Neural cell (in vitro differentiated cells): ENCODE measurements at regions not wholly inside any gene's neighbourhood (a gene's known extent, or its start where the extent isn't known, plus 50 kb on each side); places are given as distances from the start of the nearest gene placed in this dataset.

Experiments used
- H2AFZ ChIP-seq: fragments of 200-600, 300-800 bp; sonication (generic), shearing (Covaris generic); 2 replicates; pipeline ENCODE4 v1.6.0; 2014; ENCODE audit warnings: low read depth, mild to moderate bottlenecking, antibody characterized with exemption, low read length, moderate library complexity
- H3F3A ChIP-seq: fragments of 200-600 bp; shearing (Covaris generic); 2 replicates; pipeline ENCODE4 v1.6.1; 2016; ENCODE audit warnings: mild to moderate bottlenecking, moderate library complexity, mixed read lengths, antibody characterized with exemption, low read length; ENCODE audit not compliant: insufficient read depth, poor library complexity, severe bottlenecking
- H3K27ac ChIP-seq: fragments of 200-600, 300-800 bp; sonication (generic), shearing (Covaris generic); 2 replicates; pipeline ENCODE4 v1.5.1; 2014; ENCODE audit warnings: mild to moderate bottlenecking, low read length, moderate library complexity
- H3K27me3 ChIP-seq: fragments of 300-800, 200-600 bp; sonication (generic), shearing (Covaris generic); 2 replicates; pipeline ENCODE4 v1.6.0; 2014; ENCODE audit warnings: mild to moderate bottlenecking, low read depth, low read length, moderate library complexity; ENCODE audit not compliant: insufficient read depth
- H3K36me3 ChIP-seq: fragments of 300-800, 200-600 bp; sonication (generic), shearing (Covaris generic); 2 replicates; pipeline ENCODE4 v1.5.1; 2014; ENCODE audit warnings: mild to moderate bottlenecking, antibody characterized with exemption, low read length, moderate library complexity; ENCODE audit not compliant: insufficient read depth
- H3K4me2 ChIP-seq: fragments of 300-800, 200-600 bp; sonication (generic), shearing (Covaris generic); 2 replicates; pipeline ENCODE4 v1.6.0; 2014; ENCODE audit warnings: mild to moderate bottlenecking, low read length
- H3K4me3 ChIP-seq: fragments of 300-800, 200-600 bp; sonication (generic), shearing (Covaris generic); 2 replicates; pipeline ENCODE4 v1.5.1; 2014; ENCODE audit warnings: mild to moderate bottlenecking, low read length, moderate library complexity
- H3K79me2 ChIP-seq: fragments of 200-600 bp; shearing (Covaris generic); replicated peaks from 2 replicates; pipeline ENCODE4 v1.6.0; 2014; ENCODE audit warnings: mild to moderate bottlenecking, low read length, moderate library complexity; ENCODE audit not compliant: insufficient read depth
- H3K9ac ChIP-seq: fragments of 300-800, 200-600 bp; sonication (generic), shearing (Covaris generic); 2 replicates; pipeline ENCODE4 v1.6.1; 2016; ENCODE audit warnings: mild to moderate bottlenecking, low read length, mixed read lengths
- H3K9me2 ChIP-seq: fragments of 200-600 bp; shearing (Covaris generic); 2 replicates; pipeline ENCODE4 v1.6.1; 2016; ENCODE audit warnings: mild to moderate bottlenecking, low read length, mixed read lengths; ENCODE audit not compliant: insufficient read depth
- H3K9me3 ChIP-seq: fragments of 200-600, 300-800 bp; sonication (generic), shearing (Covaris generic); 2 replicates; pipeline ENCODE4 v1.6.1; 2016; ENCODE audit warnings: mild to moderate bottlenecking, mixed run types, low read length, moderate library complexity, mixed read lengths
- H4K20me1 ChIP-seq: fragments of 200-600 bp; shearing (Covaris generic); 2 replicates; pipeline ENCODE4 v1.6.1; 2016; ENCODE audit warnings: mild to moderate bottlenecking, mixed run types; ENCODE audit not compliant: insufficient read depth
- EP300 ChIP-seq: fragments of 450-650 bp; conservative IDR thresholded peaks from 2 replicates; pipeline ENCODE4 v1.6.1; 2014; ENCODE audit warnings: antibody characterized with exemption, mild to moderate bottlenecking, moderate library complexity; ENCODE audit not compliant: poor library complexity, severe bottlenecking
- EZH2 ChIP-seq: fragments of 200-600, 300-800 bp; shearing (Covaris generic), sonication (generic); IDR thresholded peaks from 2 replicates; pipeline ENCODE4 v1.6.1; 2014; ENCODE audit warnings: antibody characterized with exemption, low read length, borderline replicate concordance, mild to moderate bottlenecking; ENCODE audit not compliant: insufficient read depth, poor library complexity, severe bottlenecking
- MXI1 ChIP-seq: fragments of 450-650 bp; conservative IDR thresholded peaks from 2 replicates; pipeline ENCODE4 v1.6.1; 2014; ENCODE audit warnings: antibody characterized with exemption, mild to moderate bottlenecking; ENCODE audit not compliant: poor library complexity, severe bottlenecking
- POLR2AphosphoS5 ChIP-seq: IDR thresholded peaks from 2 replicates; pipeline ENCODE4 v1.6.1; 2012
- RAD21 ChIP-seq: fragments of 450-650 bp; conservative IDR thresholded peaks from 2 replicates; pipeline ENCODE4 v1.6.1; 2014; ENCODE audit warnings: antibody characterized with exemption, mild to moderate bottlenecking, moderate library complexity
- SMC3 ChIP-seq: fragments of 450-650 bp; conservative IDR thresholded peaks from 2 replicates; pipeline ENCODE4 v1.6.1; 2014; ENCODE audit warnings: antibody characterized with exemption, mild to moderate bottlenecking, moderate library complexity; ENCODE audit not compliant: poor library complexity
- TAF1 ChIP-seq: IDR thresholded peaks from 2 replicates; pipeline ENCODE4 v1.6.1; 2012; ENCODE audit warnings: low read depth
- TF ChIP-seq, protein P1 (sequence below): fragments of 450-650 bp; IDR thresholded peaks from 2 replicates; pipeline ENCODE4 v1.5.1; 2014; ENCODE audit warnings: antibody characterized with exemption, mild to moderate bottlenecking, moderate library complexity; ENCODE audit not compliant: poor library complexity, severe bottlenecking
- TF ChIP-seq, protein P2 (sequence below): IDR thresholded peaks from 2 replicates; pipeline ENCODE4 v1.6.1; 2012; ENCODE audit warnings: borderline replicate concordance

DNA sequence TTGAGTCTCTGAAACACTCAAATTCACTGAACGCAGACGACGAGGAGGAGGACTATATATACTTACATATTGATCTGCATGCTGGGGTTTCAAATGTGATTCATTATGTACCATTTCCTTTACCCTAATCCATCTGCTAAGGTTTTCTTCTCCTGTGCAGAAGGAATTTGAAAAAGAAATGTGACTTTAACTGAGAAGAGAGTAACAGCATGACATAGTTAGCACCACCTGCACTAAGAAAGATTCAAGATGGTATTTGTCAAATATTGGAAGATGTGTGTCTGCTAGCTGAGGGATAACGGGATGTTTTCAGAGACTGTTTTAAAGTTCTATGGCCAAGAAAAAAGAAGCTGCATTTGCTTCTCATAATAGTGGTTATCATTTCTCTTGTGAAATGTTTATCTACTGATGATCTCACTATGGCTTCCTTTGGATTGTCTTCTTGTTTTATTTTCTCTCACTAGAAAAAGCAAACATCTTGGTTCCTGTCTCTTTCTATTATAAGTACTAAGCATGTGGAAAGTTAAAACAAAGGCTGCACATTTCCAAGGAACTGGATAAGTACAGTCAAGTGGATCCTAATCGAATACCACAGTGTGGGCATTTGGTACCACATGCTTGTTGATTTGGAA lies 89.8 kb upstream of the TLE4 start:
- no peak overlapping the region for H2AFZ ChIP-seq
- H3K9ac ChIP-seq: no peak overlapping the region
- no peaks in the 10 kb centered on the region for H3K9me2 ChIP-seq
- no peaks in the 10 kb centered on the region for H3K36me3 ChIP-seq
- H3K4me3 ChIP-seq: no peak overlapping the region
- H3K79me2 ChIP-seq: no peaks in the 10 kb centered on the region
- no peak overlapping the region for H3K27ac ChIP-seq
- no peaks in the 10 kb centered on the region for H3K27me3 ChIP-seq
- H3K9me3 ChIP-seq: no peaks in the 10 kb centered on the region
- TF ChIP-seq EP300 (no peak), SMC3 (no peak), MXI1 (no peak), EZH2 (no peak), RAD21 (no peak), POLR2AphosphoS5 (no peak), TAF1 (no peak)
- TF ChIP-seq, protein P1, sequence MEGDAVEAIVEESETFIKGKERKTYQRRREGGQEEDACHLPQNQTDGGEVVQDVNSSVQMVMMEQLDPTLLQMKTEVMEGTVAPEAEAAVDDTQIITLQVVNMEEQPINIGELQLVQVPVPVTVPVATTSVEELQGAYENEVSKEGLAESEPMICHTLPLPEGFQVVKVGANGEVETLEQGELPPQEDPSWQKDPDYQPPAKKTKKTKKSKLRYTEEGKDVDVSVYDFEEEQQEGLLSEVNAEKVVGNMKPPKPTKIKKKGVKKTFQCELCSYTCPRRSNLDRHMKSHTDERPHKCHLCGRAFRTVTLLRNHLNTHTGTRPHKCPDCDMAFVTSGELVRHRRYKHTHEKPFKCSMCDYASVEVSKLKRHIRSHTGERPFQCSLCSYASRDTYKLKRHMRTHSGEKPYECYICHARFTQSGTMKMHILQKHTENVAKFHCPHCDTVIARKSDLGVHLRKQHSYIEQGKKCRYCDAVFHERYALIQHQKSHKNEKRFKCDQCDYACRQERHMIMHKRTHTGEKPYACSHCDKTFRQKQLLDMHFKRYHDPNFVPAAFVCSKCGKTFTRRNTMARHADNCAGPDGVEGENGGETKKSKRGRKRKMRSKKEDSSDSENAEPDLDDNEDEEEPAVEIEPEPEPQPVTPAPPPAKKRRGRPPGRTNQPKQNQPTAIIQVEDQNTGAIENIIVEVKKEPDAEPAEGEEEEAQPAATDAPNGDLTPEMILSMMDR: no peak
- TF ChIP-seq, protein P2, sequence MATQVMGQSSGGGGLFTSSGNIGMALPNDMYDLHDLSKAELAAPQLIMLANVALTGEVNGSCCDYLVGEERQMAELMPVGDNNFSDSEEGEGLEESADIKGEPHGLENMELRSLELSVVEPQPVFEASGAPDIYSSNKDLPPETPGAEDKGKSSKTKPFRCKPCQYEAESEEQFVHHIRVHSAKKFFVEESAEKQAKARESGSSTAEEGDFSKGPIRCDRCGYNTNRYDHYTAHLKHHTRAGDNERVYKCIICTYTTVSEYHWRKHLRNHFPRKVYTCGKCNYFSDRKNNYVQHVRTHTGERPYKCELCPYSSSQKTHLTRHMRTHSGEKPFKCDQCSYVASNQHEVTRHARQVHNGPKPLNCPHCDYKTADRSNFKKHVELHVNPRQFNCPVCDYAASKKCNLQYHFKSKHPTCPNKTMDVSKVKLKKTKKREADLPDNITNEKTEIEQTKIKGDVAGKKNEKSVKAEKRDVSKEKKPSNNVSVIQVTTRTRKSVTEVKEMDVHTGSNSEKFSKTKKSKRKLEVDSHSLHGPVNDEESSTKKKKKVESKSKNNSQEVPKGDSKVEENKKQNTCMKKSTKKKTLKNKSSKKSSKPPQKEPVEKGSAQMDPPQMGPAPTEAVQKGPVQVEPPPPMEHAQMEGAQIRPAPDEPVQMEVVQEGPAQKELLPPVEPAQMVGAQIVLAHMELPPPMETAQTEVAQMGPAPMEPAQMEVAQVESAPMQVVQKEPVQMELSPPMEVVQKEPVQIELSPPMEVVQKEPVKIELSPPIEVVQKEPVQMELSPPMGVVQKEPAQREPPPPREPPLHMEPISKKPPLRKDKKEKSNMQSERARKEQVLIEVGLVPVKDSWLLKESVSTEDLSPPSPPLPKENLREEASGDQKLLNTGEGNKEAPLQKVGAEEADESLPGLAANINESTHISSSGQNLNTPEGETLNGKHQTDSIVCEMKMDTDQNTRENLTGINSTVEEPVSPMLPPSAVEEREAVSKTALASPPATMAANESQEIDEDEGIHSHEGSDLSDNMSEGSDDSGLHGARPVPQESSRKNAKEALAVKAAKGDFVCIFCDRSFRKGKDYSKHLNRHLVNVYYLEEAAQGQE: no peak
- H3F3A ChIP-seq: no peaks in the 10 kb centered on the region
- no peak overlapping the region for H3K4me2 ChIP-seq
- no peaks in the 10 kb centered on the region for H4K20me1 ChIP-seq

DNA sequence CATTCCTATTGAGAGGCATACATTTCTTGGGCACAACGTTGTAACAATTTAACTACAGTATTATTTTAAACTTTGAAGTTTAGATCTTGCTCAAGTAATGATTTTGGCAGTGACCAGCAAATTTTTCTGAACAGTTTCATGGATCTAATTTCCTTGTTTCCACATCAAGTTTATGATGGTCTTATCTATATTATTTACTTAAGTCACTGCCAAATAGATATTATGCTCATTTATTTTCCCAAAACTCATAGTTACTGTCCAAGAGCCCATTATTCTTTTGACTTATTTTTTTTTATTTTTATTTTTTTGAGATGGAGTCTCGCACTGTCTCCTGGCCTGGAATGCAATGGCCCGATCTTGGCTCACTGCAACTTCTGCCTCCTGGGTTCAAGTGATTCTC lies 86.5 kb upstream of the TLE4 start:
- H3K9me3 ChIP-seq: no peaks in the 10 kb centered on the region
- no peaks in the 10 kb centered on the region for H3K36me3 ChIP-seq
- no peaks in the 10 kb centered on the region for H3K9me2 ChIP-seq
- no peaks in the 10 kb centered on the region for H3F3A ChIP-seq
- no peaks in the 10 kb centered on the region for H3K27me3 ChIP-seq
- no peak for TF ChIP-seq EP300
- TF ChIP-seq, protein P1: no peak
- TF ChIP-seq EZH2: no peak
- no peak for TF ChIP-seq POLR2AphosphoS5
- TF ChIP-seq, protein P2: no peak
- no peak for TF ChIP-seq RAD21
- no peak for TF ChIP-seq TAF1
- no peak for TF ChIP-seq MXI1
- TF ChIP-seq SMC3: no peak
- no peak overlapping the region for H3K4me3 ChIP-seq
- no peak overlapping the region for H2AFZ ChIP-seq
- H3K79me2 ChIP-seq: no peaks in the 10 kb centered on the region
- no peak overlapping the region for H3K27ac ChIP-seq
- no peak overlapping the region for H3K4me2 ChIP-seq
- no peaks in the 10 kb centered on the region for H4K20me1 ChIP-seq
- H3K9ac ChIP-seq: no peak overlapping the region
